ENCODE measurements at regions not wholly inside any gene's neighbourhood (a gene's known extent, or its start where the extent isn't known, plus 50 kb on each side); places are given as distances from the start of the nearest gene placed in this dataset.
A peak's percentile ranks its signal among the peaks of the same experiment; 100 is the strongest.

DNA sequence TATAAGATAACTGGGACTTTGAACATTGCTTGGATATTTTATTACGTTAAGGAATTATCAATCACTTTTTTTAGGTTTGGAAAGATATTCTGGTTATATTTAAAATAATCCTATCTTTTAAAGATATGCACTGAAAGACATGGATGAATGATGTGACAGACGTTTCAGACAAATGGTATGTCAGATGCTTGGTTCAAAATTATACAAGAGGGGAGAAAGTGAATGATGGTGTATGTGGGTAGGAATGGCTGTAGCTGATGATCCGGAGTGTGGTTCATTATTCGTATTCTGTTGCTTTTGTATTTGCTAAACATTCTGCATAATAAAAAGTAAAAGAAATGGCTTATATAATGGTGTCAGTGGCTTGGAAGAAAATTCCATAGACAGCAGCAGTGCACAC is 51.0 kb upstream of the SNRPB2 start:
- DNase-seq, result no peak

DNA sequence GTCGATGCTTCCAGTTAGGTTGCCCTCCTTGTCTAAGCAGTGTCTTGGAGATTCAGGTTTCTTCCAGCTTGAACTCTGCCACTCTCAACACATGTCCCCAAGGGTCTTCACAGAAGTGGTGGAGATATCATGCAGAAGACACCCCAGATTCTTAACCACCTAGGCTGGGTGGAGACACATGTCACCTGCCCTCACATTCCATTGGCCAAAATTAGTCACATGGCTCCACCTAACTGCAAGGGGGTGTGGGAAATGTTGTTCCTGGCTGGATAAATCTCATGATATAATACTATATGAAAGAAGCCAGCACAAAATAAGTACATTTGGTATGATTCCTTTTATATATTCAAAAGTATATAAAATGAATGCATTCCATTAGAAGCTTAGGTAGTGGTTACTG is 52.9 kb upstream of the SNRPB2 start:
- DNase-seq, result no peak

DNA sequence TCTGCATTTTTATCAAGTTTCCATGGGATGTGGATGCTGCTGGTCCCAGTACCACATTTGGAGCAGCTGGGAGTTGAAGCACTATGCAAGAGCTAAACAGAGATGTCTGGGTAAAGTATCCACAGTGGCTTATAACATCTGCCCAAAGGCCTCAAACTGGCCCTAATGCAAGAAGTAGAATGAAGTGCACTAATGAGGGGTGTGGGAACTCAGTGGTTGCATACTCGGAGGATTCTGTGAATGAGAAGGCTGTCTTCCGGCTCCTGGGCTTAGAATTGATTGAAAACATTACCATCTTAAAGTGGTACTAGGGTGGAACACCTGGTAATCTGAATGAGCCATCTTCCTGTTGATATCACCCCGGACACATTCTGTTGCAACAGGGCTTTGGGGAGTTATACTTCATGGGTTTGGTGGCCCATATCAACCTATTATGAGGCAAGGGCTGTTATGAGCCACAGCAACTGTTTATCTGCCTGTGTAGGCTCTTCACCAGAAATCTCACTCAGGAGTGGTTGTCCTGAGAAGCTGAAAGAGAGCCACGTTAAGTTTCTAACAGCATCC is 54.7 kb upstream of the SNRPB2 start:
- peak; percentile 69 for DNase-seq

DNA sequence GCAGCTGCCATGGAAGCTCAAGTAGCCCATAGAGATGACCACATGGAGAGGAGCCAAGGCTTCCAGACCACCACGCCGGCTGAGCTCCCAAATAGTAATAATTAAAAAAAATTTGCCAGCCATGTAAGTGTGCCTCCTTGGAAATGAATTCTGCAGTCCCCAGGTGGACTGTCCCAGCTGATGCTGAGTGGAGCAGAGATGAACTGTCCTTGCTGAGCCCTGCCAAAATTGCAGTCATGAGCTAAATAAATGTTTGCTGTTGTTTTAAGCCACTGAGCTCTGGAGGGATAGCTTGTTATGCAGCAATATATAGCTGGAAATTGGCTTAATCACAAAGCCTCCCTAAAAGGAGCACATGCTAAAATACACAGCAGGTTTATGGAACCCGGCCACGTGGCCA is 55.6 kb upstream of the SNRPB2 start:
- DNase-seq, result no peak

DNA sequence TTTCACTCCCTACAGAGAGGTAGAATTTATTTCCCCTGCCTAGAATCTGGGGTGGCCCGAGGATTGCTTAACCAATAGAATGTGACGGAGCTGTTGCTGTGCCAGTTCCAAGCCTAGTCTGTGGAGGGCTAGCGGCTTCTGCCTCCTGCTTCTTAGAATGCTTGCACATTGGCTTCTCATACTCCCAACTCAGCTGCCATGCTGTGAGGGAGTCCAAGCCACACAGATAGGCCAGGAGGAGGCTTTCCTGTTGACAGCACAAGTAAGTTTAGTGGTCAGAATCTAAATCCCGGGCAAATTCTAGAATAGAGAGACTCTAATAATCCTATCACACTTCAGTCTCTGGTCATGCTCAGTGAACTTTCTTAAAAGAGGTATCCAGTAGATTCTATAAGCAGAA is 57.5 kb upstream of the SNRPB2 start:
- no peak for DNase-seq

DNA sequence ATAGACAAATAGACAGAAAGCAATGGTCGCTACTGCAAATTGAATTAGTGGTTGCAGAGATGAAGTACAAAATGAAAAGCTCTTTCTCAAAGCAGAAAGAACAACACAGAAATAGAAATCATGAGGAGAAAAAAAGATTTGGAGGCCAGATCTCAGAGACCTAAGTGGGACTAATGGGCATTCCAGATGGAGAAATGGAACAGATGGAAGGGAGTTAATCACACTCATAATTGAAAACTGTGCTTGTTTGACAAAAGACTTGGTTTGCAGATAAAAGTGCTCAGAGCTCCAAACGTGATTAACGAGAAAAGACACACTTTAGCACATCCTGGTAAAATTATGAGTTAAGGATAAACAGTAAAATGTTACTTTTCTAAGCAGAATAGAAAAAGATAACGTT is 58.1 kb upstream of the SNRPB2 start:
- DNase-seq, result no peak

DNA sequence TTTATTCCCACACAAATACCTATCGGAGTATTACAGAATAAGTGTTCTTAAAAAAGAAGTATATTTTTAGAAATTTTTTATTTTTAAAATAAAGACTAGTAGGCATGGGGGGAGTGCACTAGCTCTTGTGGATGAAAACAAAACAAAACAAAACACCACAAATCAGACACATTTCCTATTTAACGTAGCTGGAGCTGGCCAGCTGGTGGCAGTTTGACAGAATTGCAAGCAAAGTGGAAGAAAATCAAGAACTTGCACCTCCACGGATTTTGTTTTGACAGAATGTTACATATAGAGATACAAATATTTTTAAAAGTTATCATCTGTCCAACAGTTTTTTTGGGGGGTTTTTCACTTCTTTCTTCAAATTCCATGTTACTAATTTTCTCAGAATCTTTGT is 63.6 kb upstream of the SNRPB2 start:
- DNase-seq, result no peak

DNA sequence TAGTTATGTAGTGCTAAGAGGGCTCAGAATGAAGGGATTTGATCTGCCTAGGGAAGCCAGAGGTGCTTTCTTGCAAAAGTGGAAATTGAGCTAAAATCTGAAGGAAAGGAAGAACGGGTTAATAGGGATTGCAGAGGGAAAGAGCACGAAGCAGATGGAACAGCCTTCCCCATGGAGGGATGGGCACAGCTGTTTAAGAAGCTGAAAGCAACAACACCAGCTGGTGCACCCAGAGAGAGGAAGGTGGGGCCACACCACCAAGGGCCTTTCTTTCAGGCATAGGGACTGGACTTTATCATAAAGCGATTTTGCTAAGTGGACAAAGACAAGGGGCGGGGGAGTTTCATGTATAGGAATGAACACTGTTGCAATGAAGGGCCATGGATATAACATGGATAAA is 65.8 kb upstream of the SNRPB2 start:
- no peak for DNase-seq

DNA sequence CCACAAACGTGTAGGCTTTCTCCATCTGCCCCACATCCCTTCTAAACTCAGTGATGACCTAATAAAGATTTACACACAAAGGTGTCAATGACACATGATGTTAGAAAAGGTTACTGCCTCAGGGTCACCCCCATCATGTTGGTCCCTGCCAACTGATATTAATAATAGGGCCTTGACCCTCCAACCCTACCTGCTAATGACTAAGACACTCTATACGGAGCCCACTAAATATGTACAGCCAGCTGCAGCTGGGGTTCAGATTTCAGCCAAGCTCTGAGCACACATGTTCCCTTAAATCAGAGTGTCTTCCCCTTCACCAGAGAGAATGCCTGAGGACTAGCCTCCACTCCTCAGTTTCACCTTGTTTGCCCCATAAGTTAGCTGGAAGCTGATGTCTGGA is 67.4 kb upstream of the SNRPB2 start:
- no peak for DNase-seq

DNA sequence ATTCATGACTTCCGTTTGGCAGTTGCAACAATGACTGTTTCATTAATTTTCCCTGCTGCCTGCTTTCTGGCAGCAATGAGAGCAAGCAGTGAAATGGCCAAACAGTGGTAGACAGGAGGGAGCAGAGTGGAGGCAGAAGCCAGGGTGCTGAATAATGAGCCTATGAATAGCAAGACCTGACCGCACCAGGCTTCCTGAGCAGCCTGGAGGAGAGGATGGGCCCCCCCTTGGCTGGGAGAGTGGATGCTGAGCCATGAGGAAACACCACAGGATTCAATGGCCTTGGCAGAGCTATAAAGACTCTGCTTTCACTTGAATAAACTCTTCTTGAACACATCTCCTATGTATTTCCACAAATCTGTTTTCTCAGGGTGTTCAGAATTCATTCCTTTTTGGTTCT is 68.1 kb upstream of the SNRPB2 start:
- DNase-seq, result no peak

DNA sequence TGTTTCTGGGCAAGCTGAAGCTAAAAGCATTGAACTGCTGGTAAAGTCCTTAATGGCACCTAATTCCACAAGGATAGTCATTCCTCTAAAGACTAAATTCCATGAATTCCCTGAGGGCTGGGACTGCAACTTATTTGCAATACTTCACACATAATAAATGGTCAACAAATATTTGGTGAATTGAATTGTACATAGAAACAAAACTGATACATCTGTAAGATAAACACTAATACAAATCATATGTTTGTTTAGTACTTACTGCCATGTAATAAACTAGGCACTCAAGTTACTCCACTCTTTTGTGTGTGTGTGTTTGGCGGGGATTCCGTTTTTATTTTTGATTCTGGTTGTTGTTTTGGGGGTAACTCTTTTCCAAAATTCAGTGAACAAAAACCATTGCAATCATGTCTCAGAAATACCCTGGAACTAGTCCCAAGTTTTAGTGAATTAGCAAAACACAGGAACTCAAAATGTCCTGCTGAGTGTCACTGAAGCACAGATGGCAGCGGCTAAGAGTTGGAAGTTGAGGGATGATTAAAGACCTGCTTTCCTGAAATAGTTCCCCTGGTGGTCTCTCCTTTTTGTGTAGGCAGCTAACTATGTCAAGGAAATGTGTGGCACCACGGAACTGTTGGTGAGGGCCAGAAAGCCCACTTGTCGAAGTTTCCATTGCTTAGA is 74.8 kb upstream of the SNRPB2 start:
- no peak for DNase-seq

DNA sequence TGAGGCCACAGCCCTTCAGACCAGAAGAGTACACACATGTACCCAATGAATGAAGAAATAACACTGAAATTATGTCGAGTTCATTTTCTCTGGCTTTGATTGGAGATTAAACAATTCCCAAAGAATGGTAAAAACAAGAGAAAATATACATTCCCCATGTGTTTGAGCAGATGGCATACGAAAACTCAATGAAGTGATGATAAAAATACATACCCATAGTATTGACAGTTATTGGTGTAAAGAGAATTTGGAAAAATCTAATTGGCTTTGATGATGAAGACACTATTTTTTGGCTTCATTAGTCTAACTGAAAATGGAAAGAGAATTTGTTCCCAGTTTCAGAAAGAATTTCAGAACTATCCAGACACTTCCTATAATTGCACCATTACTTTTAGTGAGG is 76.6 kb upstream of the SNRPB2 start:
- DNase-seq, result no peak

DNA sequence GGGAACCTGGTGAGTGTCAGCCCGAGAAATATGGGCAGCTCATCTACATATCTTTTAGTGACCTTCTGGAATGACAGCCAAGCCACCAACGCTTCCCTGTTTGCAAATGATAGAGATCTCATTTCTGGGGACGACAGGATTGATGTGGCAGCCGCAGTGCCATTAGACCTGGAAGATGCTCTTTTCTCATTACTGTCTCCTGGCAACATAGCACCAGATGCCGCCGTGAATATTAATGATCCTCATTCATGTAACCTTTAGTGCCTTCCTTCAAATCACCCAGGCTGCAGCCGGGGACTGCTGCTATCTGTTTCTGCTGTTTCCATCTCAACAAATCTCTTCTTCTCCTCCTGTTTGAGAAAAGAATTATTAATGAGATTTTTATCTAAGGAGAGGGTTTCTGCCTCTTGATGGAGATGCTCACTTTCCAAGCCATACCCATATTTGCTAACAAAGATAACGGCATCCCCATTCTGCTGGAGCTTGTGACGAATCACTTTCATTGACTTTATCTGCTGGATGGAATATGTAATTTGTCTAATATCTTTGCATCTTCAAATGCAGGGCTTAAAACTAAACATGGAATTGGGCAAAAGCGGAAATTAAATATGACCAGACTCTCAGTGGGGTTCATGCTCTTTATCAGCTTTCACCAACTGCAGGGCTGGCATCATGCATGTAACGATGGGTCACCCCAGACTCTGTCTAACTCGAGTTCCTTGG is 74.8 kb upstream of the KIF16B start:
- no peak for DNase-seq

DNA sequence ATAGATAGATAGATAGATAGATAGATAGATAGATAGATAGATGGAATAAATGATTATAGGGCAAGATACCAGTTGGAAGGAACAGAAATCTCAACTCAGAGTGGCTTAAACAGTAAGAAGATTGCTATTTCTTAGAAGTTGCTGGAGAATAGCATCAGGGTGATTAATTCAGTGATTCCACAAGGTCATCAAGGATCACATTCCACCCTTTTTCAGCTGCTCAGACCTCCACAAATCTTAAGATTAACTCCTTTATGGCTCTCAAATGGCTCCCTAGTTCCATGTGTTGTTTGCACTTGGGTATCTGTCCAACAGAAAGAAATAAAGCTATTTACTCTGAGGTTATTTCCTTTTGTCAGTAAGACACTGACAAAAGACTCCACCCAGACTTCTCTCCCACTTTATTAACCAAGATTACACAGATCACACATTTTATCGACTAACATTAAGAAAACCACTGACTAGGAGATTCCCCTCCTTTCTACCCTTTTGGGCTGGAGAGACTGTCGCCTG is 68.3 kb upstream of the KIF16B start:
- DNase-seq, result no peak

DNA sequence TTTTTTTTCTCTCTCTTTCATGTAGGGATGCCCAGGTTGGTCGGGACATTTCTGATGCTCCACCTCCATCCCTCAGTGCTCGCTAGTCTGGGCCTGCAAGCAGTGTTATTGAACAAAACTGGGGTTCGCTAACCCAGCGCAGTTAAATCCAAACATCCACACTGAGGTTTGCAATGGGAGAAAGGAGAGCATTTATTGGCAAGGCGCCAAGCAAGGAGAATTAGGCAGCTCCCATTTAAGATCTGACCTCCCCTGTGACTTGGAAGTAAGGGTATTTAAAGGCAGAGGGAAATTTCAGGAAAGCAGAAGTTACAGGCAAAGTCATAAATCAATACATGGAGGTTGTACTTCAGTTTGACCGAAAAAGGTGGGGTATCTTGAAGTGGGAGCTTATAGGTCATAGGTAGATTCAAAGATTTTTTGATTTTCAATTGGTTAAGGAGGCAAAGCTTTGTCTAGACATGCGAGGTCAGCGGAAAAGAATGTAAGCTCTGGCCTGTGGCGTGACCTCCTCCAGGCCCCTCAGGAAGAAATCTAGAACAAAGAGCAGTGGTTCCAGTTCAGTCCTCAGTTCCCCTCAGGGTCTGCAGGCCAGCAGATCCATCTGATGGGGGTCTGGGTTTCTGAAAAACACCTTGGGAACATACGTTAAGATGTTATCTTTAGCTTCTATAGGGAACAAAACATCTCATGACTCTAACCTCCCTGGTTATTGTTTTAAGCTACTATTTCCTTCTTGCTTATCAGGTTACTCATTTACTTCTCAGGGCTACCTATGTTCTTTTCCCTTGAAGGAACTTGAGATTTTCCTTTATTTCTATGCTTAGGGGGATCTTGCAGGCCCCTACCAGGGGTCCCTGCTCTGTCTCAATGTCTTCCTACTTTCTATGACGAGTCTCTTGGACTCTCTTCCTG is 66.0 kb upstream of the KIF16B start:
- DNase-seq, result no peak

DNA sequence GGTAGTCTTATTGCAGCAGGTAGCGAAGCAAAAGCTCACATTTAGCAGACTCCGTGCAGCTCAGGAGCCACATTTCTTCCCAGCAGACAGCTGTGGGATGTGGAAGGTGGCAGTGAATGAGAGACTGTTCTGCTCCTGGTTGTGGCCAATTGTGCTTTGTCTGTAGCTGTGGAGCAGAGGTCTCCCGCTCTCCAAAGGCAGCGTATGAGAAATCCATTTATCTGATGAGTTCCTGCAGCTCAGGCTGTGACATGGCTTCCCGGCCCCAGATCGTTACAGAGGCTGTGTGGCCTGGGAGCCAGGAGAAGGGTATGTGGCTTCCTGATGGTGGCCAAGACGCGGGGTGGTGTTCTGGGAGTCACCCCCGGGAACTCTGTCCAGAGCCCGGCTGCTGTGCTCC is 64.5 kb upstream of the KIF16B start:
- no peak for DNase-seq

DNA sequence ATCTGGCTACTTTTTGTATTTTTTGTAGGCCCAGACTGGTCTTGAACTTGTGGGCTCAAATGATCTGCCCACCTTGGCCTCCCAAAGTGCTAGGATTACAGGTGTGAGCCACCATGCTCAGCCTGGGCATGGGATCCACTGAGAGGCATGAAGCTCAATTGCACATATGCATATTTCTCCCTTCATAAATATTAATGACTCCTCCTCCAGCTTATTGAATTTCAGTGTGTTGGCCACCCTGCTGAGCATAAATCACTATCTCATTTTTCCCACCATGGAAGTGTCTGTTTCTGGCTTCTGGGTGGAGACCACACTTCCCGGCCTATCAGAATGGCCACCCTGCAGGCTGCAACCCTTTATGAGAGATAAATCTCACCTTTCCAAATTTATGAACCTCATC is 53.6 kb upstream of the KIF16B start:
- DNase-seq, result no peak

DNA sequence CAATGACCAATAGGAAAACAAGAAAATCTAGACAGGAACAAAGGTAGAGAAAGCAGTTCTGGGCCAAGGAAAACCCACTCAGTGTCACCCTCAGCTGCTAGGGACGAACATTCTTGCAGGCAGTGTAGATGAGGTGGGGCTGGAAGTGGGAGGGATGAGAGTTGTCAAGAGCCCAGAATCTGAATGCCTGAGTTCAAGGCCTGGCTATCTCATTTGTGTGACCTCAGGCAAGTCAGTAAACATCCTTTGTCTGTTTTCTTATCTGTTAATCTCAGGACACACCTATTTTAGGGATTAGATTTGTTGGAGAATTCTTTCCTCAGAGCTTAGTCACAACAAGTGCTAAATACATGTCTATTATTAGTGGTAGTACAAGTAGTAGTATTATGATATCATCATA is 50.9 kb upstream of the KIF16B start:
- DNase-seq, result no peak
